ENCODE measurements at regions not wholly inside any gene's neighbourhood (a gene's known extent, or its start where the extent isn't known, plus 50 kb on each side); places are given as distances from the start of the nearest gene placed in this dataset.

DNA sequence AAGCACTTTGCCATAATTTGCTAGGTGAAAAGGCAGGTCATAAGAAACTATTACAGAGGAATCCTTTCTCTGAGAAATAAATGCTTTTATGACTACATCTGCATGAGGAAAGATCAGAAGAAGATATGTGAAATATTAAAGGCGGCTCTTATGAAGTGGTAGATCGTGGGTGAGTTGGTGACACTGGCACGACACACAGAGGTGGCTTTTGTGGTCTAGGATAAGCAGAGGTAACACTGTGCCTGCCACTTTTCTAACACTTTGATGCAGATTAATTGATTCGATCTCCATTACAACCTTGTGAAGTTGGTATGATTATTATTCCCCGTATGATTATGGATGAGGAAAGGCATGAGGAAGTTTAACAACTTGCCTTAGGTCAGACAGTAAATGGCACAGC is 60.0 kb upstream of the ELK3 start:
- TF ChIP-seq ELK1 (IDR thresholded peaks at IDR 0.05; ENCODE audit: borderline replicate concordance, low read depth, low read length) (no peak), MXI1 (IDR thresholded peaks at IDR 0.05; ENCODE audit: borderline replicate concordance, low read depth, low read length) (no peak), NFE2L2 (IDR thresholded peaks at IDR 0.05; ENCODE audit: low read depth, low read length) (no peak), SMC3 (IDR thresholded peaks at IDR 0.05; ENCODE audit: low read depth, low read length) (no peak), FOS (IDR thresholded peaks at IDR 0.05; ENCODE audit: low read depth, low read length) (no peak), CEBPB (IDR thresholded peaks at IDR 0.05; ENCODE audit: low read depth, low read length) (no peak), RCOR1 (IDR thresholded peaks at IDR 0.05; ENCODE audit: insufficient replicate concordance, low read length) (no peak), CTCF (conservative IDR thresholded peaks at IDR 0.05; ENCODE audit: low read depth, low read length) (no peak), MAZ (IDR thresholded peaks at IDR 0.05; ENCODE audit: borderline replicate concordance, low read depth, low read length) (no peak), POLR2A (IDR thresholded peaks at IDR 0.05; ENCODE audit: low read depth, low read length) (no peak), RAD21 (IDR thresholded peaks at IDR 0.05; ENCODE audit: low read length) (no peak), RFX5 (IDR thresholded peaks at IDR 0.05; ENCODE audit: low read depth, low read length) (no peak), MAFK (IDR thresholded peaks at IDR 0.05; ENCODE audit: low read depth, low read length) (no peak), BHLHE40 (IDR thresholded peaks at IDR 0.05; ENCODE audit: low read depth, low read length) (no peak), CHD1 (IDR thresholded peaks at IDR 0.05; ENCODE audit: low read depth, low read length) (no peak)
- TF ChIP-seq, protein P1, sequence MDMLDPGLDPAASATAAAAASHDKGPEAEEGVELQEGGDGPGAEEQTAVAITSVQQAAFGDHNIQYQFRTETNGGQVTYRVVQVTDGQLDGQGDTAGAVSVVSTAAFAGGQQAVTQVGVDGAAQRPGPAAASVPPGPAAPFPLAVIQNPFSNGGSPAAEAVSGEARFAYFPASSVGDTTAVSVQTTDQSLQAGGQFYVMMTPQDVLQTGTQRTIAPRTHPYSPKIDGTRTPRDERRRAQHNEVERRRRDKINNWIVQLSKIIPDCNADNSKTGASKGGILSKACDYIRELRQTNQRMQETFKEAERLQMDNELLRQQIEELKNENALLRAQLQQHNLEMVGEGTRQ (IDR thresholded peaks at IDR 0.05; ENCODE audit: low read depth, low read length) = no peak
- H2AK9ac ChIP-seq (replicated peaks; ENCODE audit: low read depth, low read length, poor library complexity) = no peak overlapping the region
- no peaks in the 10 kb centered on the region for H3K79me1 ChIP-seq (ENCODE audit: low read depth in 1 of 2, low read length in 2 of 2)
- peaks cover 7% of the 10 kb centered on the region for H3K4me1 ChIP-seq (ENCODE audit: control insufficient read depth, insufficient read depth, low read length)
- no peak overlapping the region for H3K27ac ChIP-seq (ENCODE audit: insufficient read depth, low read length)
- H2AFZ ChIP-seq (replicated peaks; ENCODE audit: low read length, poor library complexity) = no peak overlapping the region
- no peak overlapping the region for H2BK20ac ChIP-seq (ENCODE audit: low read depth, low read length)
- in situ Hi-C loops (cut with MboI; ENCODE audit: low sequenced_read_pairs) = no loop called here
- no peak overlapping the region for H3K4me2 ChIP-seq (ENCODE audit: low read depth, low read length)
- H3K4me3 ChIP-seq (ENCODE audit: insufficient read depth, low read depth, low read length) = no peak overlapping the region
- POLR2A ChIA-PET (ENCODE audit: unreplicated experiment) = no interaction called here
- no TSS peak for BruUV-seq (replicated peaks)
- H3K18ac ChIP-seq (ENCODE audit: low read depth, low read length) = no peak overlapping the region
- H3K14ac ChIP-seq (replicated peaks; ENCODE audit: low read depth, low read length) = no peak overlapping the region
- H4K91ac ChIP-seq (ENCODE audit: insufficient read depth, low read depth, low read length) = no peak overlapping the region
- no peaks in the 10 kb centered on the region for H3K9me3 ChIP-seq (ENCODE audit: control insufficient read depth, insufficient read depth, low read length)
- no peak overlapping the region for H2BK15ac ChIP-seq (ENCODE audit: low read depth, low read length)
- no peak for DNase-seq
- no peak overlapping the region for H2BK5ac ChIP-seq (ENCODE audit: low read depth, low read length, poor library complexity, severe bottlenecking)
- no peaks in the 10 kb centered on the region for H4K20me1 ChIP-seq (ENCODE audit: insufficient read depth, low read length)
- peaks cover 28% of the 10 kb centered on the region for H3K27me3 ChIP-seq (ENCODE audit: control insufficient read depth, insufficient read depth, low read length)
- ATAC-seq (ENCODE audit: low read depth) = no peak
- H2BK120ac ChIP-seq (ENCODE audit: low read depth, low read length) = no peak overlapping the region
- no peak overlapping the region for H3K4ac ChIP-seq (ENCODE audit: low read depth, low read length)
- H3K23ac ChIP-seq (ENCODE audit: low read depth, low read length) = no peak overlapping the region
- H3K9me1 ChIP-seq (ENCODE audit: insufficient read depth, low read length) = peaks cover 4% of the 10 kb centered on the region; the same call in 1 of the 2 replicates
- H4K8ac ChIP-seq (ENCODE audit: low read depth in 2 of 2, low read length in 2 of 2) = no peak overlapping the region
- H2AK5ac ChIP-seq (ENCODE audit: low read depth, low read length) = no peak overlapping the region
- H3K56ac ChIP-seq (ENCODE audit: extremely low read depth, insufficient read depth, low read length) = no peak overlapping the region
- dilution Hi-C loops (cut with HindIII; ENCODE audit: low sequenced_read_pairs, unreplicated experiment) = no loop called here
- H4K5ac ChIP-seq (ENCODE audit: low read depth, low read length) = no peak overlapping the region
- CTCF ChIA-PET = no interaction called here
- WGBS, 2 experiments (ENCODE audit: extremely low coverage in 2 of 2, insufficient read length in 1 of 2) = no CpG with 5 or more reads among the region's 5 CpGs
- H3K9ac ChIP-seq (ENCODE audit: low read depth, low read length) = no peak overlapping the region
- H3K36me3 ChIP-seq (ENCODE audit: control insufficient read depth, insufficient read depth, low read length) = no peaks in the 10 kb centered on the region
- intact Hi-C loops (cut with micrococcal nuclease) = no loop called here

Data from IMR-90 (cell line).